ENCODE measurements at regions not wholly inside any gene's neighbourhood (a gene's known extent, or its start where the extent isn't known, plus 50 kb on each side); places are given as distances from the start of the nearest gene placed in this dataset.

GRCh38 chr7:125561006-125561405 lies 631.4 kb upstream of the POT1 start:
- Histone ChIP-seq H3K36me3 (ENCODE audit: control insufficient read depth in 1 of 2, insufficient read depth in 2 of 2, low read length in 1 of 2) (no peaks in the 10 kb centered on the region), H3K4me3 (ENCODE audit: low read length in 2 of 2) (no peak overlapping the region), H3K27ac (ENCODE audit: low read depth in 1 of 2, low read length in 2 of 2) (no peak overlapping the region), H3K27me3 (ENCODE audit: control insufficient read depth in 1 of 2, insufficient read depth in 2 of 2, low read length in 1 of 2) (no peaks in the 10 kb centered on the region), H3K4me1 (ENCODE audit: control insufficient read depth in 1 of 2, insufficient read depth in 2 of 2, low read length in 2 of 2) (no peaks in the 10 kb centered on the region), H3K9me3 (ENCODE audit: control insufficient read depth, low read length) (peaks cover 3% of the 10 kb centered on the region)
- intact Hi-C loops (cut with DNase I), result no loop called here
- DNase-seq, result no peak
- ATAC-seq (ENCODE audit: low FRiP score), result no peak
- WGBS, 2 donors, result 44 to 45% methylated on average over 3 of the region's 3 CpGs

DNA sequence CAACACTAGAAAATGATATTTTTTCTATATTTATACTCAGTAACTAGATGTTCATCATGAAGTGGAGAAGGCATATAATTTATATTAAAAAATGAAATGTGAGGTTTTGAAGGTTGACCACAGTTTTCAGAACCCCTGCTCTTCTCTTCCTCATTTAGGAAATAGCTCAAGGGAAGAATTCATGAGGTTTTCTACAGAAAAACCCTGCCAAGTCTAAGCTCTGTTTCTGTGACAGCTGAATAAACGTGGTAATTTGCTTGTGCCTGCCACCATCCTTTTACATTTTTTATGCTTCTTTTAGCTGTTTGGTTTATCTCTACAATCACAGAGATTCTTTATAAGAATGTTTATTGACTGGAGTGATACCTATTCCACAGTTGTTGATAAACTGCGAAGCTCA lies 630.3 kb upstream of the POT1 start:
- Histone ChIP-seq H3K9me3 (ENCODE audit: control insufficient read depth, low read length) (peaks cover 4% of the 10 kb centered on the region), H3K27ac (ENCODE audit: low read depth in 1 of 2, low read length in 2 of 2) (no peak overlapping the region), H3K27me3 (ENCODE audit: control insufficient read depth in 1 of 2, insufficient read depth in 2 of 2, low read length in 1 of 2) (no peaks in the 10 kb centered on the region), H3K4me3 (ENCODE audit: low read length in 2 of 2) (no peak overlapping the region), H3K36me3 (ENCODE audit: control insufficient read depth in 1 of 2, insufficient read depth in 2 of 2, low read length in 1 of 2) (no peaks in the 10 kb centered on the region), H3K4me1 (ENCODE audit: control insufficient read depth in 1 of 2, insufficient read depth in 2 of 2, low read length in 2 of 2) (no peaks in the 10 kb centered on the region)
- DNase-seq (no peak), ATAC-seq (ENCODE audit: low FRiP score) (no peak)
- 49 to 51% methylated on average over 2 of the region's 2 CpGs for WGBS, 2 donors
- intact Hi-C loops (cut with DNase I), result no loop called here

- H3K9me3 ChIP-seq (ENCODE audit: control insufficient read depth, low read length), result peaks cover 4% of the 10 kb centered on the region
- WGBS, 2 donors, result 28 to 59% methylated on average over 1 of the region's 1 CpG
- no peaks in the 10 kb centered on the region for H3K4me1 ChIP-seq (ENCODE audit: control insufficient read depth in 1 of 2, insufficient read depth in 2 of 2, low read length in 2 of 2)
- ATAC-seq (ENCODE audit: low FRiP score) (no peak), DNase-seq (no peak)
- no peak overlapping the region for H3K4me3 ChIP-seq (ENCODE audit: low read length in 2 of 2)
- no peak overlapping the region for H3K27ac ChIP-seq (ENCODE audit: low read depth in 1 of 2, low read length in 2 of 2)
- intact Hi-C loops (cut with DNase I), result no loop called here
- H3K27me3 ChIP-seq (ENCODE audit: control insufficient read depth in 1 of 2, insufficient read depth in 2 of 2, low read length in 1 of 2), result no peaks in the 10 kb centered on the region
- H3K36me3 ChIP-seq (ENCODE audit: control insufficient read depth in 1 of 2, insufficient read depth in 2 of 2, low read length in 1 of 2), result no peaks in the 10 kb centered on the region
These were observed 626.3 kb upstream of the POT1 start for GRCh38 chr7:125555916-125556315.

GRCh38 chr7:125551008-125551407 lies 621.4 kb upstream of the POT1 start:
- ATAC-seq (ENCODE audit: low FRiP score), result no peak
- DNase-seq, result no peak

DNA sequence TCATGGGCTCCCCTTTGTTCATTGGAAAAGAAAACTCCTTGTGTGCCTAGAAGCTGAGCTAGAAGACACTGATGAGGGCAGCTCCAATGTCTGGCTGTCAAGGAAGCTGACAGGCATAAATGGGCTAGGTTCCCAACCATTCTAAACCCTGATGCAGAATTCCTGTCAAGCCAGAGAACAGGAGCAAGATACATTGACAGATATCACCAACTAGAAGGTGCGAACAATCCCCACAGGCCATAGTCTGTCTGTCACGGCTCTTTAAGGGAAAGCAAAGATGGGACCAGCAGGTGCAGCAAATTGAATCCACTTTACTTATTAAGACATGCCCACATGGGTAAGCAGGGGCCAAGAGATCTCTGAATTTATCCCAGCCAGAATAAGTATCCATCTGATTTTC lies 617.9 kb upstream of the POT1 start:
- ATAC-seq (ENCODE audit: low FRiP score) (no peak), DNase-seq (no peak)
- intact Hi-C loops (cut with DNase I), result no loop called here
- H3K36me3 ChIP-seq (ENCODE audit: control insufficient read depth in 1 of 2, insufficient read depth in 2 of 2, low read length in 1 of 2), result no peaks in the 10 kb centered on the region
- no peak overlapping the region for H3K4me3 ChIP-seq (ENCODE audit: low read length in 2 of 2)
- no peak overlapping the region for H3K27ac ChIP-seq (ENCODE audit: low read depth in 1 of 2, low read length in 2 of 2)
- no peaks in the 10 kb centered on the region for H3K27me3 ChIP-seq (ENCODE audit: control insufficient read depth in 1 of 2, insufficient read depth in 2 of 2, low read length in 1 of 2)
- H3K9me3 ChIP-seq (ENCODE audit: control insufficient read depth, low read length), result no peaks in the 10 kb centered on the region
- no peaks in the 10 kb centered on the region for H3K4me1 ChIP-seq (ENCODE audit: control insufficient read depth in 1 of 2, insufficient read depth in 2 of 2, low read length in 2 of 2)
- 75 to 81% methylated on average over 2 of the region's 2 CpGs for WGBS, 2 donors

More at GRCh38 chr7:125551008-125551407, 621.4 kb upstream of the POT1 start:
- Histone ChIP-seq H3K4me3 (ENCODE audit: low read length in 2 of 2) (no peak overlapping the region), H3K36me3 (ENCODE audit: control insufficient read depth in 1 of 2, insufficient read depth in 2 of 2, low read length in 1 of 2) (no peaks in the 10 kb centered on the region), H3K27ac (ENCODE audit: low read depth in 1 of 2, low read length in 2 of 2) (no peak overlapping the region), H3K4me1 (ENCODE audit: control insufficient read depth in 1 of 2, insufficient read depth in 2 of 2, low read length in 2 of 2) (no peaks in the 10 kb centered on the region), H3K9me3 (ENCODE audit: control insufficient read depth, low read length) (peaks cover 1% of the 10 kb centered on the region), H3K27me3 (ENCODE audit: control insufficient read depth in 1 of 2, insufficient read depth in 2 of 2, low read length in 1 of 2) (no peaks in the 10 kb centered on the region)
- intact Hi-C loops (cut with DNase I), result no loop called here
- 76 to 82% methylated on average over 5 of the region's 5 CpGs for WGBS, 2 donors

DNA sequence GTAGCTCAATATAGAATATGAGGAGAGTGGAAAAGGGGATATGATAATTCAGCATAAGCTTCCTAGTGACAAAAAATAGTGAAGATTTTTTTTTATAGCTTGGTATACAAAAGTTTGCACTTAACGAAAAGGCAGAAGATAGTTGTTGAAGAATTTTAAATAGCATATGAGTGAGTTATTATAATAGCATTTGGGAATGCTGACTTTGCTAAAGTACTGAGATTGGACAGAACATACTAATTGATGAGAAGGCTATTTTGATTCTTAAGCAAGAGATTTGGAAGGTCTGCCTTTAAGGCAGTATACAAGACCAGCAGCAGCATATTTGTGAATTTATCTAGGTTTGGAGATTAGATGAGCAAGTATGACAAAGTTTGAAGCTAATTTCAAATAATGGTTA lies 600.9 kb upstream of the POT1 start:
- Histone ChIP-seq H3K27ac (ENCODE audit: low read depth in 1 of 2, low read length in 2 of 2) (no peak overlapping the region), H3K4me3 (ENCODE audit: low read length in 2 of 2) (no peak overlapping the region), H3K9me3 (ENCODE audit: control insufficient read depth, low read length) (no peaks in the 10 kb centered on the region), H3K36me3 (ENCODE audit: control insufficient read depth in 1 of 2, insufficient read depth in 2 of 2, low read length in 1 of 2) (no peaks in the 10 kb centered on the region), H3K4me1 (ENCODE audit: control insufficient read depth in 1 of 2, insufficient read depth in 2 of 2, low read length in 2 of 2) (no peaks in the 10 kb centered on the region), H3K27me3 (ENCODE audit: control insufficient read depth in 1 of 2, insufficient read depth in 2 of 2, low read length in 1 of 2) (no peaks in the 10 kb centered on the region)
- WGBS, 2 donors, result 53 to 74% methylated on average over 1 of the region's 1 CpG
- DNase-seq (no peak), ATAC-seq (ENCODE audit: low FRiP score) (no peak)
- intact Hi-C loops (cut with DNase I), result no loop called here

DNA sequence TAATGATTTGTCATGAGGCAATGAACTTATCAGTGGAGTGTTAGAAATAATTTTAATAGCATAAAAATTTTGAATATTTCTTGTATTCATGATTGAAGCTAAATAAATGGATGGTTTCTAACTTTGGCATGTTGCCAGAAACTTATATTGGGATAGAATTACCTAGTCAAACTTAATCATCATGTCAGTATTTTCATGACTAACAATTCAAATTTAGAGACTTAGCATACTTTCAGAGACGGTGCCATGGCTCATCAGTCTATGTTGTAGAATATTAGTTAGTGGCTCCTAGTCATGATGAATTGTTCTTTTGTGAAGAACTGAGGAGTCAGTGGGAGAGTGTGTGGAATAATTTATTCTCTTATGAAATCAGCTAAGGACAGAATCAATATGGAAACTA lies 599.6 kb upstream of the POT1 start:
- Histone ChIP-seq H3K27ac (ENCODE audit: low read depth in 1 of 2, low read length in 2 of 2) (no peak overlapping the region), H3K4me3 (ENCODE audit: low read length in 2 of 2) (no peak overlapping the region), H3K36me3 (ENCODE audit: control insufficient read depth in 1 of 2, insufficient read depth in 2 of 2, low read length in 1 of 2) (no peaks in the 10 kb centered on the region), H3K4me1 (ENCODE audit: control insufficient read depth in 1 of 2, insufficient read depth in 2 of 2, low read length in 2 of 2) (no peaks in the 10 kb centered on the region), H3K9me3 (ENCODE audit: control insufficient read depth, low read length) (no peaks in the 10 kb centered on the region), H3K27me3 (ENCODE audit: control insufficient read depth in 1 of 2, insufficient read depth in 2 of 2, low read length in 1 of 2) (no peaks in the 10 kb centered on the region)
- intact Hi-C loops (cut with DNase I), result no loop called here
- no peak for DNase-seq
- 25 to 40% methylated on average over 1 of the region's 1 CpG for WGBS, 2 donors
- ATAC-seq (ENCODE audit: low FRiP score), result no peak

GRCh38 chr7:125526958-125527357 lies 597.3 kb upstream of the POT1 start:
- WGBS, 2 donors, result 83 to 86% methylated on average over 5 of the region's 5 CpGs
- intact Hi-C loops (cut with DNase I), result no loop called here
- ATAC-seq (ENCODE audit: low FRiP score), result no peak

DNA sequence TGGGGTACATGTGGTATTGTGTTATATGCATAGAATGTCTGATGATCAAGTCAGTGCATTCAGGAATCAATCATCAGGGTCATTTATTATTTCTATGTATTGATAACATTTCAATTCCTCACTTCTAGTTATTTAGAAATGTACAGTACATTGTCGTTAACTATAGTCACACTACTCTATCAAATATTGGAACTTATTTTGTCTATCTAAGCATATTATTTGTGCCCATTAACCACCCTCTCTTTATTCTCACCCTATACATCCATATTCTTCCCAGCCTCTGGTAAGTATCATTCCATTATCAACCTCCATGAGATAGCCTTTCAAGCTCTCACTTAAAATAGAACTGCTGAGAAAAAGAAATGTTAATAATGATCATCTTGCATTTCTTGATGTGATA lies 596.5 kb upstream of the POT1 start:
- no peak for ATAC-seq (ENCODE audit: low FRiP score)
- no peaks in the 10 kb centered on the region for H3K9me3 ChIP-seq (ENCODE audit: control insufficient read depth, low read length)
- intact Hi-C loops (cut with DNase I), result no loop called here
- H3K4me3 ChIP-seq (ENCODE audit: low read length in 2 of 2), result no peak overlapping the region
- DNase-seq, result no peak
- no peaks in the 10 kb centered on the region for H3K36me3 ChIP-seq (ENCODE audit: control insufficient read depth in 1 of 2, insufficient read depth in 2 of 2, low read length in 1 of 2)
- H3K27me3 ChIP-seq (ENCODE audit: control insufficient read depth in 1 of 2, insufficient read depth in 2 of 2, low read length in 1 of 2), result no peaks in the 10 kb centered on the region
- no peak overlapping the region for H3K27ac ChIP-seq (ENCODE audit: low read depth in 1 of 2, low read length in 2 of 2)
- H3K4me1 ChIP-seq (ENCODE audit: control insufficient read depth in 1 of 2, insufficient read depth in 2 of 2, low read length in 2 of 2), result no peaks in the 10 kb centered on the region
- WGBS, 2 donors, result 95% methylated on average over 1 of the region's 1 CpG

More at GRCh38 chr7:125526958-125527357, 597.3 kb upstream of the POT1 start:
- H3K27ac ChIP-seq (ENCODE audit: low read depth in 1 of 2, low read length in 2 of 2), result no peak overlapping the region
- DNase-seq, result no peak
- no peaks in the 10 kb centered on the region for H3K4me1 ChIP-seq (ENCODE audit: control insufficient read depth in 1 of 2, insufficient read depth in 2 of 2, low read length in 2 of 2)
- H3K4me3 ChIP-seq (ENCODE audit: low read length in 2 of 2), result no peak overlapping the region
- H3K36me3 ChIP-seq (ENCODE audit: control insufficient read depth in 1 of 2, insufficient read depth in 2 of 2, low read length in 1 of 2), result no peaks in the 10 kb centered on the region
- no peaks in the 10 kb centered on the region for H3K27me3 ChIP-seq (ENCODE audit: control insufficient read depth in 1 of 2, insufficient read depth in 2 of 2, low read length in 1 of 2)
- H3K9me3 ChIP-seq (ENCODE audit: control insufficient read depth, low read length), result no peaks in the 10 kb centered on the region

Measured in aorta (tissue), 5 donors.